ENCODE measurements at regions not wholly inside any gene's neighbourhood (a gene's known extent, or its start where the extent isn't known, plus 50 kb on each side); places are given as distances from the start of the nearest gene placed in this dataset.
"Not testable (repeated sequence)": the region's sequence is repeated elsewhere in the genome, so short reads cannot be mapped to it uniquely, and the experiment has no call there.

DNA sequence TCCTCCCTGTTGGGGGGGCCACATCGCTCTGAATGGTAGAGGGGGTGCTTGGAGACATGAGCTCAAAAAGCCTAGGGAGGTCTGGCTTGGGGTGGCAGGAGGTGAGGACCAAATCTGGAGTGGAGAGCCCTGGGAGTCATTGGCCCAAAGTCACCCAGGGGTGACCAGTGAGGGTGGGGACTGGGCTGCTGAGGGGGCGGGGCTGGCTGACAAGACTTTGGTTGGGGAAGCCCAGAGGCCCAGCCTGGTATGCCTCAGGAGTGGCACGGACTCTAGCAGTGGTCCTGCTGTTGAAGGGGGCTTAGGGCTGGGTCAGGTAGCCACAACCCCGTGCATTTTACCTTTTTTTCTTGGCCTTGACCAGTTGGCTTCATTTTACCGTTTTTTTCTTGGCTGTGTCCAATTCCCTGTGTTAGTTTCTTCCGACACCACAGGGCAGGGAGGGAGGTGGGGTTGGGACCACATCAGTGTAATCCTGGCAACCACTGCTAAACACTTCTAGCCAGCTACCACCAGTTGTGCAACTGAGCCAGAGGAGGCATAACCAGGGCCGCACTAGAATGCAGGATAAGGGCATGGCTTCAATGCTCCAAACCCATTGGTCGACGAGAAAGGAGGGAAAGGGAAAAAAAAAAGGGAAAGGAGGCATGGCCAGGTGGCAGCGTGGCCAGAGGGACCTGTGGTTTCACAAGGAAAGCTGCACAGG is 105.3 kb upstream of the C2CD4B start:
- no peaks in the 10 kb centered on the region for H3K27me3 ChIP-seq (ENCODE audit: control insufficient read depth in 2 of 2, insufficient read depth in 2 of 2, low read length in 2 of 2)
- no peaks in the 10 kb centered on the region for H3K4me1 ChIP-seq (ENCODE audit: control insufficient read depth in 2 of 2, insufficient read depth in 2 of 2, low read length in 2 of 2)
- H3K27ac ChIP-seq (ENCODE audit: low read depth in 2 of 2, low read length in 2 of 2), result no peak overlapping the region
- H3K36me3 ChIP-seq (ENCODE audit: control insufficient read depth in 2 of 2, insufficient read depth in 2 of 2, low read length in 2 of 2), result no peaks in the 10 kb centered on the region
- no peak overlapping the region for H3K9ac ChIP-seq (ENCODE audit: low read depth in 1 of 2, low read length in 2 of 2)
- peaks cover 10 to 14% of the 10 kb centered on the region in 2 donors for H3K9me3 ChIP-seq (ENCODE audit: control insufficient read depth in 2 of 2, low read length in 2 of 2)
- H3K4me3 ChIP-seq (ENCODE audit: low read length in 2 of 2), result no peak overlapping the region

GRCh38 chr15:62272290-62272689 is 107.2 kb upstream of the C2CD4B start:
- Histone ChIP-seq H3K4me1 (ENCODE audit: control insufficient read depth in 2 of 2, insufficient read depth in 2 of 2, low read length in 2 of 2) (no peaks in the 10 kb centered on the region), H3K4me3 (ENCODE audit: low read length in 2 of 2) (no peak overlapping the region), H3K36me3 (ENCODE audit: control insufficient read depth in 2 of 2, insufficient read depth in 2 of 2, low read length in 2 of 2) (no peaks in the 10 kb centered on the region), H3K27ac (ENCODE audit: low read depth in 2 of 2, low read length in 2 of 2) (no peak overlapping the region), H3K9me3 (ENCODE audit: control insufficient read depth in 2 of 2, low read length in 2 of 2) (peaks cover 10 to 14% of the 10 kb centered on the region in 2 donors), H3K27me3 (ENCODE audit: control insufficient read depth in 2 of 2, insufficient read depth in 2 of 2, low read length in 2 of 2) (no peaks in the 10 kb centered on the region), H3K9ac (ENCODE audit: low read depth in 1 of 2, low read length in 2 of 2) (no peak overlapping the region)

DNA sequence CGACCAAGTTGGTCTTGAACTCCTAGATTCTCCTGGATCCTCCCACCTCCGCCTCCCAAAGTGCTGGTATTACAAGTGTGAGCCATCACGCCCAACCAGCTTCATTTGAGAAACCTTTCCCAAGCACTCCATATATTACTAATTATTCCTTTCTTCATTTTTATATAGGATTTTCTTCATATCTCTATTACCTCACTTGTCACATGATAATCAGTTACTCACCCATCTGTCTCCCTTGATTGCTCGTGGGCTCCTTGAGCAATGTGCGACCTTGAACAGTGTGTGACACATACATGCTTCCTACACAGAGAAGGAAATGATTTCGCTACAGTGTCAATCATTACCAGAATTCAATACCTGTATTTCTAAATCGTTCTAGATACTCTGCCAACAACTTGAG is 110.7 kb upstream of the C2CD4B start:
- Histone ChIP-seq H3K9me3 (ENCODE audit: control insufficient read depth in 2 of 2, low read length in 2 of 2) (no peaks in the 10 kb centered on the region), H3K4me1 (ENCODE audit: control insufficient read depth in 2 of 2, insufficient read depth in 2 of 2, low read length in 2 of 2) (no peaks in the 10 kb centered on the region), H3K4me3 (ENCODE audit: low read length in 2 of 2) (no peak overlapping the region), H3K27ac (ENCODE audit: low read depth in 2 of 2, low read length in 2 of 2) (no peak overlapping the region), H3K27me3 (ENCODE audit: control insufficient read depth in 2 of 2, insufficient read depth in 2 of 2, low read length in 2 of 2) (no peaks in the 10 kb centered on the region), H3K9ac (ENCODE audit: low read depth in 1 of 2, low read length in 2 of 2) (no peak overlapping the region), H3K36me3 (ENCODE audit: control insufficient read depth in 2 of 2, insufficient read depth in 2 of 2, low read length in 2 of 2) (no peaks in the 10 kb centered on the region)

GRCh38 chr15:62277816-62278394 is 112.8 kb upstream of the C2CD4B start:
- no peaks in the 10 kb centered on the region for H3K27me3 ChIP-seq (ENCODE audit: control insufficient read depth in 2 of 2, insufficient read depth in 2 of 2, low read length in 2 of 2)
- H3K27ac ChIP-seq (ENCODE audit: low read depth in 2 of 2, low read length in 2 of 2), result no peak overlapping the region
- no peaks in the 10 kb centered on the region for H3K36me3 ChIP-seq (ENCODE audit: control insufficient read depth in 2 of 2, insufficient read depth in 2 of 2, low read length in 2 of 2)
- H3K9ac ChIP-seq (ENCODE audit: low read depth in 1 of 2, low read length in 2 of 2), result no peak overlapping the region
- no peaks in the 10 kb centered on the region for H3K4me1 ChIP-seq (ENCODE audit: control insufficient read depth in 2 of 2, insufficient read depth in 2 of 2, low read length in 2 of 2)
- no peaks in the 10 kb centered on the region for H3K9me3 ChIP-seq (ENCODE audit: control insufficient read depth in 2 of 2, low read length in 2 of 2)
- H3K4me3 ChIP-seq (ENCODE audit: low read length in 2 of 2), result no peak overlapping the region

- Histone ChIP-seq H3K4me3 (ENCODE audit: low read length in 2 of 2) (no peak overlapping the region), H3K36me3 (ENCODE audit: control insufficient read depth in 2 of 2, insufficient read depth in 2 of 2, low read length in 2 of 2) (no peaks in the 10 kb centered on the region), H3K27ac (ENCODE audit: low read depth in 2 of 2, low read length in 2 of 2) (no peak overlapping the region), H3K9ac (ENCODE audit: low read depth in 1 of 2, low read length in 2 of 2) (no peak overlapping the region), H3K9me3 (ENCODE audit: control insufficient read depth in 2 of 2, low read length in 2 of 2) (no peaks in the 10 kb centered on the region), H3K4me1 (ENCODE audit: control insufficient read depth in 2 of 2, insufficient read depth in 2 of 2, low read length in 2 of 2) (no peaks in the 10 kb centered on the region), H3K27me3 (ENCODE audit: control insufficient read depth in 2 of 2, insufficient read depth in 2 of 2, low read length in 2 of 2) (no peaks in the 10 kb centered on the region)
Measured at GRCh38 chr15:62278534-62278933, 113.4 kb upstream of the C2CD4B start.

GRCh38 chr15:62279041-62279440 is 114.0 kb upstream of the C2CD4B start:
- no peaks in the 10 kb centered on the region for H3K9me3 ChIP-seq (ENCODE audit: control insufficient read depth in 2 of 2, low read length in 2 of 2)
- H3K9ac ChIP-seq (ENCODE audit: low read depth in 1 of 2, low read length in 2 of 2), result no peak overlapping the region
- no peaks in the 10 kb centered on the region for H3K36me3 ChIP-seq (ENCODE audit: control insufficient read depth in 2 of 2, insufficient read depth in 2 of 2, low read length in 2 of 2)
- H3K4me3 ChIP-seq (ENCODE audit: low read length in 2 of 2), result no peak overlapping the region
- no peaks in the 10 kb centered on the region for H3K27me3 ChIP-seq (ENCODE audit: control insufficient read depth in 2 of 2, insufficient read depth in 2 of 2, low read length in 2 of 2)
- no peak overlapping the region for H3K27ac ChIP-seq (ENCODE audit: low read depth in 2 of 2, low read length in 2 of 2)
- no peaks in the 10 kb centered on the region for H3K4me1 ChIP-seq (ENCODE audit: control insufficient read depth in 2 of 2, insufficient read depth in 2 of 2, low read length in 2 of 2)

- Histone ChIP-seq H3K4me3 (ENCODE audit: low read length in 2 of 2) (no peak overlapping the region), H3K9me3 (ENCODE audit: control insufficient read depth in 2 of 2, low read length in 2 of 2) (no peaks in the 10 kb centered on the region), H3K27me3 (ENCODE audit: control insufficient read depth in 2 of 2, insufficient read depth in 2 of 2, low read length in 2 of 2) (no peaks in the 10 kb centered on the region), H3K4me1 (ENCODE audit: control insufficient read depth in 2 of 2, insufficient read depth in 2 of 2, low read length in 2 of 2) (no peaks in the 10 kb centered on the region), H3K36me3 (ENCODE audit: control insufficient read depth in 2 of 2, insufficient read depth in 2 of 2, low read length in 2 of 2) (no peaks in the 10 kb centered on the region), H3K27ac (ENCODE audit: low read depth in 2 of 2, low read length in 2 of 2) (no peak overlapping the region), H3K9ac (ENCODE audit: low read depth in 1 of 2, low read length in 2 of 2) (no peak overlapping the region)
Measured at GRCh38 chr15:62280625-62281024, 115.5 kb upstream of the C2CD4B start.

DNA sequence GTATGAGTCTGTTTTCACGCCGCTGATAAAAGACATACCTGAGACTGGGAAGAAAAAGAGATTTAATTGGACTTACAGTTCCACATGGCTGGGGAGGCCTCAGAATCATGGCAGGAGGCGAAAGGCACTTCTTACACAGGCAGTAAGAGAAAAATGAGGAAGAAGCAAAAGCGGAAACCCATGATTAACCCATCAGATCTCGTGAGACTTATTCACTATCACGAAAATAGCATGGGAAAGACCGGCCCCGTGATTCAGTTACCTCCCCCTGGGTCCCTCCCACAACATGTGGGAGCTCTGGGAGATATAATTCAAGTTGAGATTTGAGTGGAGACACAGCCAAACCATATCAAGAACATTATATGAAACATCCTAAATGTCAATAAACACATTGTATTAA is 116.7 kb upstream of the C2CD4B start:
- H3K9me3 ChIP-seq (ENCODE audit: control insufficient read depth in 2 of 2, low read length in 2 of 2); H3K27me3 ChIP-seq (ENCODE audit: control insufficient read depth in 2 of 2, insufficient read depth in 2 of 2, low read length in 2 of 2); H3K36me3 ChIP-seq (ENCODE audit: control insufficient read depth in 2 of 2, insufficient read depth in 2 of 2, low read length in 2 of 2); H3K4me1 ChIP-seq (ENCODE audit: control insufficient read depth in 2 of 2, insufficient read depth in 2 of 2, low read length in 2 of 2); H3K9ac ChIP-seq (ENCODE audit: low read depth in 1 of 2, low read length in 2 of 2); H3K27ac ChIP-seq (ENCODE audit: low read depth in 2 of 2, low read length in 2 of 2); H3K4me3 ChIP-seq (ENCODE audit: low read length in 2 of 2): not testable (repeated sequence)

GRCh38 chr15:62287066-62287857 is 122.2 kb upstream of the C2CD4B start:
- Histone ChIP-seq H3K4me1 (ENCODE audit: control insufficient read depth in 2 of 2, insufficient read depth in 2 of 2, low read length in 2 of 2) (no peaks in the 10 kb centered on the region), H3K27ac (ENCODE audit: low read depth in 2 of 2, low read length in 2 of 2) (no peak overlapping the region), H3K27me3 (ENCODE audit: control insufficient read depth in 2 of 2, insufficient read depth in 2 of 2, low read length in 2 of 2) (no peaks in the 10 kb centered on the region), H3K9me3 (ENCODE audit: control insufficient read depth in 2 of 2, low read length in 2 of 2) (no peaks in the 10 kb centered on the region), H3K9ac (ENCODE audit: low read depth in 1 of 2, low read length in 2 of 2) (no peak overlapping the region), H3K4me3 (ENCODE audit: low read length in 2 of 2) (no peak overlapping the region), H3K36me3 (ENCODE audit: control insufficient read depth in 2 of 2, insufficient read depth in 2 of 2, low read length in 2 of 2) (no peaks in the 10 kb centered on the region)

- no peaks in the 10 kb centered on the region for H3K27me3 ChIP-seq (ENCODE audit: control insufficient read depth in 2 of 2, insufficient read depth in 2 of 2, low read length in 2 of 2)
- no peak overlapping the region for H3K27ac ChIP-seq (ENCODE audit: low read depth in 2 of 2, low read length in 2 of 2)
- H3K9ac ChIP-seq (ENCODE audit: low read depth in 1 of 2, low read length in 2 of 2), result no peak overlapping the region
- H3K36me3 ChIP-seq (ENCODE audit: control insufficient read depth in 2 of 2, insufficient read depth in 2 of 2, low read length in 2 of 2), result no peaks in the 10 kb centered on the region
- H3K4me3 ChIP-seq (ENCODE audit: low read length in 2 of 2), result no peak overlapping the region
- no peaks in the 10 kb centered on the region for H3K9me3 ChIP-seq (ENCODE audit: control insufficient read depth in 2 of 2, low read length in 2 of 2)
- H3K4me1 ChIP-seq (ENCODE audit: control insufficient read depth in 2 of 2, insufficient read depth in 2 of 2, low read length in 2 of 2), result no peaks in the 10 kb centered on the region
Measured at GRCh38 chr15:62288361-62289017, 123.4 kb upstream of the C2CD4B start.
